Adrenal gland (tissue), 9 donors: ENCODE measurements at regions not wholly inside any gene's neighbourhood (a gene's known extent, or its start where the extent isn't known, plus 50 kb on each side); places are given as distances from the start of the nearest gene placed in this dataset.

ENCODE experiments used
- DNase-seq, 7 donors: peaks; one replicate each; pipeline ENCODE4 v3.0.0-alpha.2; 2019 to 2020
- H3K27ac ChIP-seq, 5 donors: fragments of 200-600 bp; sonication (generic) in 4 of 5; 1 replicate in 3 of 5; 2 replicates in 2 of 5; pipeline versions ENCODE4 v1.5.1 to v1.8.0; 2016 to 2020; ENCODE audit warnings: mild to moderate bottlenecking in 1 of 5
- H3K27me3 ChIP-seq: fragments of 200-600 bp; 2 replicates; pipeline ENCODE4 v1.8.0; 2021
- H3K36me3 ChIP-seq, 2 donors: fragments of 200-600 bp; replicated peaks in 1 of 2; 1 replicate in 1 of 2; 2 replicates in 1 of 2; pipeline versions ENCODE4 v1.5.1 to v1.8.0; 2018 to 2022
- H3K4me1 ChIP-seq, 2 donors: fragments of 200-600 bp; replicated peaks in 1 of 2; 1 replicate in 1 of 2; 2 replicates in 1 of 2; pipeline versions ENCODE4 v1.5.1 to v1.8.0; 2018 to 2021
- H3K4me3 ChIP-seq, 4 donors: fragments of 200-600 bp; sonication (generic) in 3 of 4; one replicate each; pipeline ENCODE4 v1.5.1; 2016 to 2018
- H3K9me3 ChIP-seq, 3 donors: fragments of 200-600 bp; sonication (generic) in 1 of 3; replicated peaks in 1 of 3; 1 replicate in 2 of 3; 2 replicates in 1 of 3; pipeline versions ENCODE4 v1.5.1 to v1.8.0; 2016 to 2021
- CTCF ChIP-seq, 6 experiments: fragments of 450-650 bp in 4 of 6; fragments of 200-600 bp in 2 of 6; sonication (generic) in 1 of 6; IDR thresholded peaks; 1 replicate in 5 of 6; 2 replicates in 1 of 6; pipeline versions ENCODE4 v1.5.1 to v1.8.0; 2016 to 2021; ENCODE audit warnings: antibody characterized with exemption in 6 of 6, mild to moderate bottlenecking in 2 of 6, moderate library complexity in 1 of 6
- POLR2A ChIP-seq, 2 donors: fragments of 450-650 bp; IDR thresholded peaks; one replicate each; pipeline ENCODE4 v1.6.1; 2017; ENCODE audit warnings: antibody characterized with exemption in 2 of 2, mild to moderate bottlenecking in 2 of 2, moderate library complexity in 1 of 2
- WGBS, 4 donors: extraction: QIAGEN DNeasy Blood & Tissue Kit in 2 of 4; methylation state at CpG; one replicate each; pipeline versions ENCODE4 v1.1.5 to v1.1.7; 2013 to 2017; 5-methylcytosine and 5-hydroxymethylcytosine counted together
- intact Hi-C, 2 donors: fragments of 100-400 bp; cut with DNase I; formaldehyde crosslinking; loops; one replicate each; pipeline versions ENCODE4 v1.14.1 to v1.15.0; 2022 to 2023
- donor health status: healthy with polysubstance abuse.
- donor health status: Bipolar disorder and iron deficiency.
- donor health status: DM: yes; HTN: yes; CAD: no.
- donor health status: DM: no; HTN: no; CAD: no.
- donor health status: DM: no; HTN: no; CAD: no.

GRCh38 chr7:10210000-10210399 is 763.7 kb upstream of the PHF14 start:
- TF ChIP-seq POLR2A (IDR thresholded peaks at IDR 0.05) (no peak), CTCF (IDR thresholded peaks at IDR 0.05) (no peak)
- Histone ChIP-seq H3K4me3 (no peak overlapping the region), H3K9me3 (no peaks in the 10 kb centered on the region), H3K36me3 (no peaks in the 10 kb centered on the region), H3K27ac (no peak overlapping the region), H3K4me1 (no peaks in the 10 kb centered on the region), H3K27me3 (no peaks in the 10 kb centered on the region)
- DNase-seq = no peak
- WGBS, 4 donors = 81 to 88% (median 84%) methylated on average over 4 of the region's 4 CpGs
- intact Hi-C loops = no loop called here

- 67 to 92% (median 85%) methylated on average over 1 of the region's 1 CpG for WGBS, 4 donors
- Histone ChIP-seq H3K4me1 (no peaks in the 10 kb centered on the region), H3K4me3 (no peak overlapping the region), H3K36me3 (no peaks in the 10 kb centered on the region), H3K9me3 (no peaks in the 10 kb centered on the region), H3K27me3 (no peaks in the 10 kb centered on the region), H3K27ac (no peak overlapping the region)
- intact Hi-C loops = no loop called here
- TF ChIP-seq POLR2A (IDR thresholded peaks at IDR 0.05) (no peak), CTCF (IDR thresholded peaks at IDR 0.05) (no peak)
- no peak for DNase-seq
Observed at GRCh38 chr7:10211016-10211415, 762.7 kb upstream of the PHF14 start.

GRCh38 chr7:10211861-10212260 is 761.8 kb upstream of the PHF14 start:
- TF ChIP-seq POLR2A (IDR thresholded peaks at IDR 0.05) (no peak), CTCF (IDR thresholded peaks at IDR 0.05) (no peak)
- Histone ChIP-seq H3K9me3 (no peaks in the 10 kb centered on the region), H3K27ac (no peak overlapping the region), H3K4me3 (no peak overlapping the region), H3K27me3 (no peaks in the 10 kb centered on the region), H3K4me1 (no peaks in the 10 kb centered on the region), H3K36me3 (no peaks in the 10 kb centered on the region)
- 78 to 91% (median 85%) methylated on average over 2 to 4 of the region's 4 CpGs for WGBS, 4 donors
- intact Hi-C loops = no loop called here
- no peak for DNase-seq

- intact Hi-C loops = no loop called here
- DNase-seq = no peak
- Histone ChIP-seq H3K27ac (no peak overlapping the region), H3K27me3 (no peaks in the 10 kb centered on the region), H3K36me3 (no peaks in the 10 kb centered on the region), H3K4me3 (no peak overlapping the region), H3K4me1 (no peaks in the 10 kb centered on the region), H3K9me3 (no peaks in the 10 kb centered on the region)
- no peak for TF ChIP-seq POLR2A (IDR thresholded peaks at IDR 0.05)
- TF ChIP-seq CTCF (IDR thresholded peaks at IDR 0.05) = no peak
- 90 to 95% (median 91%) methylated on average over 3 of the region's 3 CpGs for WGBS, 4 donors
Observed at GRCh38 chr7:10212649-10213048, 761.0 kb upstream of the PHF14 start.
